ENCODE measurements at regions not wholly inside any gene's neighbourhood (a gene's known extent, or its start where the extent isn't known, plus 50 kb on each side); places are given as distances from the start of the nearest gene placed in this dataset.

DNA sequence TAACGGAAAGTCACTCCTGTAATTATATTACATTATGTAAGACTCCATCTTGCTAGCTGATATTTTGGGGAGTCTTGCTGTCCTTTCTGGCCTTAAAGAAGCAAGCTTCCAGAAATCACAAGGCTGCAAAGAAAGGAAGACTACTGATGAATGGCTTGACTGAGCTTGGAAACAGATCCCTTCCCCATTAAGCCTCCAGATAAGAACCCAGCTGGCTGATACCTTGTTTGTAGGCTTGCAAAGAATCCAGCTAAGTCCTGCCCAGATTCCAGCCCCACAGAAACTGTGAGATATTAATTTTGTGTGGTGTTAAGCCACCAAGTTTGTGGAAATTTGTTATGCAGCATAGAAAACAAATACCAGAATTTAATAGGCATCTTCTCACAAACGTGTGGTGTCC, 49.9 kb upstream of the TMEM106B start:
- TF ChIP-seq, protein P1, sequence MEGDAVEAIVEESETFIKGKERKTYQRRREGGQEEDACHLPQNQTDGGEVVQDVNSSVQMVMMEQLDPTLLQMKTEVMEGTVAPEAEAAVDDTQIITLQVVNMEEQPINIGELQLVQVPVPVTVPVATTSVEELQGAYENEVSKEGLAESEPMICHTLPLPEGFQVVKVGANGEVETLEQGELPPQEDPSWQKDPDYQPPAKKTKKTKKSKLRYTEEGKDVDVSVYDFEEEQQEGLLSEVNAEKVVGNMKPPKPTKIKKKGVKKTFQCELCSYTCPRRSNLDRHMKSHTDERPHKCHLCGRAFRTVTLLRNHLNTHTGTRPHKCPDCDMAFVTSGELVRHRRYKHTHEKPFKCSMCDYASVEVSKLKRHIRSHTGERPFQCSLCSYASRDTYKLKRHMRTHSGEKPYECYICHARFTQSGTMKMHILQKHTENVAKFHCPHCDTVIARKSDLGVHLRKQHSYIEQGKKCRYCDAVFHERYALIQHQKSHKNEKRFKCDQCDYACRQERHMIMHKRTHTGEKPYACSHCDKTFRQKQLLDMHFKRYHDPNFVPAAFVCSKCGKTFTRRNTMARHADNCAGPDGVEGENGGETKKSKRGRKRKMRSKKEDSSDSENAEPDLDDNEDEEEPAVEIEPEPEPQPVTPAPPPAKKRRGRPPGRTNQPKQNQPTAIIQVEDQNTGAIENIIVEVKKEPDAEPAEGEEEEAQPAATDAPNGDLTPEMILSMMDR (IDR thresholded peaks at IDR 0.05; ENCODE audit: control extremely low read depth, extremely low read depth, low read depth, missing control alignments), result no peak
- CTCF ChIA-PET, result no interaction called here
- no peak for DNase-seq (ENCODE audit: extremely low spot score)
- POLR2A ChIA-PET, result no interaction called here
